Central memory CD8-positive, alpha-beta T cell (primary cell): ENCODE measurements at regions not wholly inside any gene's neighbourhood (a gene's known extent, or its start where the extent isn't known, plus 50 kb on each side); places are given as distances from the start of the nearest gene placed in this dataset.
"Not testable (repeated sequence)": the region's sequence is repeated elsewhere in the genome, so short reads cannot be mapped to it uniquely, and the experiment has no call there.

Experiments
- ATAC-seq: fragments of 150-1000 bp; cut with Tn5 transposase; replicated peaks from 2 replicates; pipeline ENCODE4 v1.10.0; 2022; ENCODE audit warnings: mild to moderate bottlenecking, moderate FRiP score, moderate number of reproducible peaks; ENCODE audit not compliant: poor library complexity, severe bottlenecking; ENCODE audit errors: extremely low read depth
- DNase-seq, 2 donors: peaks; one replicate each; pipeline ENCODE4 v3.0.0; 2021; ENCODE audit warnings: low spot score in 2 of 2
- H3K27ac Mint-ChIP-seq: one replicate; pipeline ENCODE4 v1.8.0; 2022; ENCODE audit warnings: low read depth, mild to moderate bottlenecking, moderate library complexity, mixed read lengths
- H3K27me3 Mint-ChIP-seq: one replicate; pipeline ENCODE4 v1.8.0; 2022; ENCODE audit warnings: mixed read lengths
- H3K36me3 Mint-ChIP-seq: one replicate; pipeline ENCODE4 v1.8.0; 2022; ENCODE audit warnings: mild to moderate bottlenecking, moderate library complexity, mixed read lengths; ENCODE audit not compliant: insufficient read depth
- H3K4me1 Mint-ChIP-seq: one replicate; pipeline ENCODE4 v1.8.0; 2022; ENCODE audit warnings: mixed read lengths
- H3K4me3 Mint-ChIP-seq: one replicate; pipeline ENCODE4 v1.8.0; 2022; ENCODE audit warnings: mild to moderate bottlenecking, moderate library complexity, mixed read lengths
- H3K9me3 Mint-ChIP-seq: one replicate; pipeline ENCODE4 v1.8.0; 2022; ENCODE audit warnings: mixed read lengths

GRCh38 chr2:16388199-16388830 is 277.3 kb downstream of the CYRIA start:
- not testable (repeated sequence) for H3K4me3 Mint-ChIP-seq, H3K9me3 Mint-ChIP-seq, ATAC-seq, DNase-seq, H3K36me3 Mint-ChIP-seq, H3K27ac Mint-ChIP-seq, H3K4me1 Mint-ChIP-seq, H3K27me3 Mint-ChIP-seq

GRCh38 chr2:16387461-16387984 is 278.1 kb downstream of the CYRIA start:
- Mint-ChIP-seq H3K4me1 (no peaks in the 10 kb centered on the region), H3K27me3 (no peaks in the 10 kb centered on the region), H3K27ac (no peak overlapping the region), H3K36me3 (no peaks in the 10 kb centered on the region), H3K4me3 (no peak overlapping the region), H3K9me3 (peaks cover 15% of the 10 kb centered on the region)
- DNase-seq (no peak), ATAC-seq (no peak)

- H3K36me3 Mint-ChIP-seq, result no peaks in the 10 kb centered on the region
These were observed 279.2 kb downstream of the CYRIA start for GRCh38 chr2:16386431-16386830.

GRCh38 chr2:16386031-16386430 is 279.6 kb downstream of the CYRIA start:
- no peak overlapping the region for H3K4me3 Mint-ChIP-seq
- H3K4me1 Mint-ChIP-seq, result no peaks in the 10 kb centered on the region
- peaks cover 15% of the 10 kb centered on the region for H3K9me3 Mint-ChIP-seq
- ATAC-seq, result no peak
- no peak for DNase-seq
- H3K27ac Mint-ChIP-seq, result no peak overlapping the region
- no peaks in the 10 kb centered on the region for H3K36me3 Mint-ChIP-seq
- no peaks in the 10 kb centered on the region for H3K27me3 Mint-ChIP-seq

More at GRCh38 chr2:16386431-16386830, 279.2 kb downstream of the CYRIA start:
- ATAC-seq (no peak), DNase-seq (no peak)
- Mint-ChIP-seq H3K4me3 (no peak overlapping the region), H3K4me1 (no peaks in the 10 kb centered on the region), H3K27ac (no peak overlapping the region), H3K9me3 (peaks cover 15% of the 10 kb centered on the region), H3K27me3 (no peaks in the 10 kb centered on the region)

- no peaks in the 10 kb centered on the region for H3K36me3 Mint-ChIP-seq
- no peak overlapping the region for H3K4me3 Mint-ChIP-seq
- no peaks in the 10 kb centered on the region for H3K4me1 Mint-ChIP-seq
- DNase-seq (no peak), ATAC-seq (no peak)
- H3K27me3 Mint-ChIP-seq, result no peaks in the 10 kb centered on the region
- H3K27ac Mint-ChIP-seq, result no peak overlapping the region
- H3K9me3 Mint-ChIP-seq, result peaks cover 15% of the 10 kb centered on the region
These were observed 280.3 kb downstream of the CYRIA start for GRCh38 chr2:16385341-16385740.

GRCh38 chr2:16383411-16383810 is 282.2 kb downstream of the CYRIA start:
- Mint-ChIP-seq H3K27ac (no peak overlapping the region), H3K27me3 (no peaks in the 10 kb centered on the region), H3K36me3 (no peaks in the 10 kb centered on the region), H3K4me3 (no peak overlapping the region), H3K9me3 (peaks cover 16% of the 10 kb centered on the region), H3K4me1 (no peaks in the 10 kb centered on the region)
- DNase-seq (no peak), ATAC-seq (no peak)

GRCh38 chr2:16382451-16382850 is 283.2 kb downstream of the CYRIA start:
- Mint-ChIP-seq H3K27ac (no peak overlapping the region), H3K27me3 (no peaks in the 10 kb centered on the region), H3K4me1 (no peaks in the 10 kb centered on the region), H3K9me3 (peaks cover 16% of the 10 kb centered on the region), H3K36me3 (no peaks in the 10 kb centered on the region), H3K4me3 (no peak overlapping the region)
- ATAC-seq (no peak), DNase-seq (no peak)

- Mint-ChIP-seq H3K36me3 (no peaks in the 10 kb centered on the region), H3K9me3 (peaks cover 16% of the 10 kb centered on the region), H3K4me1 (no peaks in the 10 kb centered on the region), H3K27me3 (no peaks in the 10 kb centered on the region), H3K27ac (no peak overlapping the region), H3K4me3 (no peak overlapping the region)
- ATAC-seq, result no peak
- DNase-seq, result no peak
These were observed 284.1 kb downstream of the CYRIA start for GRCh38 chr2:16381511-16381910.

GRCh38 chr2:16379901-16380300 is 285.7 kb downstream of the CYRIA start:
- not testable (repeated sequence) for DNase-seq, ATAC-seq, H3K27me3 Mint-ChIP-seq, H3K36me3 Mint-ChIP-seq, H3K4me1 Mint-ChIP-seq, H3K4me3 Mint-ChIP-seq, H3K27ac Mint-ChIP-seq
- H3K9me3 Mint-ChIP-seq, result peaks cover 16% of the 10 kb centered on the region

- H3K4me1 Mint-ChIP-seq, H3K36me3 Mint-ChIP-seq, ATAC-seq, H3K27me3 Mint-ChIP-seq, H3K27ac Mint-ChIP-seq, DNase-seq, H3K4me3 Mint-ChIP-seq: not testable (repeated sequence)
- H3K9me3 Mint-ChIP-seq, result peaks cover 11% of the 10 kb centered on the region
These were observed 286.6 kb downstream of the CYRIA start for GRCh38 chr2:16379061-16379460.

GRCh38 chr2:16378031-16378430 is 287.6 kb downstream of the CYRIA start:
- DNase-seq (no peak), ATAC-seq (no peak)
- Mint-ChIP-seq H3K9me3 (peaks cover 13% of the 10 kb centered on the region), H3K27ac (no peak overlapping the region), H3K4me3 (no peak overlapping the region), H3K4me1 (no peaks in the 10 kb centered on the region), H3K36me3 (no peaks in the 10 kb centered on the region), H3K27me3 (no peaks in the 10 kb centered on the region)

GRCh38 chr2:16375981-16376380 is 289.7 kb downstream of the CYRIA start:
- Mint-ChIP-seq H3K27ac (no peak overlapping the region), H3K9me3 (peaks cover 11% of the 10 kb centered on the region), H3K36me3 (no peaks in the 10 kb centered on the region), H3K4me3 (no peak overlapping the region), H3K27me3 (no peaks in the 10 kb centered on the region), H3K4me1 (no peaks in the 10 kb centered on the region)
- no peak for DNase-seq
- no peak for ATAC-seq

GRCh38 chr2:16375351-16375750 is 290.3 kb downstream of the CYRIA start:
- ATAC-seq (no peak), DNase-seq (no peak)
- no peak overlapping the region for H3K4me3 Mint-ChIP-seq
- H3K27me3 Mint-ChIP-seq, result no peaks in the 10 kb centered on the region
- no peaks in the 10 kb centered on the region for H3K36me3 Mint-ChIP-seq
- no peak overlapping the region for H3K27ac Mint-ChIP-seq
- peaks cover 11% of the 10 kb centered on the region for H3K9me3 Mint-ChIP-seq
- H3K4me1 Mint-ChIP-seq, result no peaks in the 10 kb centered on the region
